Ishikawa (cell line): ENCODE measurements at regions not wholly inside any gene's neighbourhood (a gene's known extent, or its start where the extent isn't known, plus 50 kb on each side); places are given as distances from the start of the nearest gene placed in this dataset.

ENCODE experiments used
- CEBPB ChIP-seq: IDR thresholded peaks from 2 replicates; pipeline ENCODE4 v1.6.1; 2012
- CREB1 ChIP-seq: IDR thresholded peaks from 2 replicates; pipeline ENCODE4 v1.6.1; 2012; ENCODE audit warnings: low read depth
- EGR1 ChIP-seq: IDR thresholded peaks from 2 replicates; pipeline ENCODE4 v1.6.1; 2012
- EP300 ChIP-seq: IDR thresholded peaks from 2 replicates; pipeline ENCODE4 v1.6.1; 2012; ENCODE audit warnings: borderline replicate concordance
- FOXM1 ChIP-seq: IDR thresholded peaks from 2 replicates; pipeline ENCODE4 v1.6.1; 2012; ENCODE audit warnings: low read depth, borderline replicate concordance
- MAX ChIP-seq: IDR thresholded peaks from 2 replicates; pipeline ENCODE4 v1.6.1; 2012
- NFIC ChIP-seq: IDR thresholded peaks from 2 replicates; pipeline ENCODE4 v1.6.1; 2012
- RAD21 ChIP-seq: IDR thresholded peaks from 2 replicates; pipeline ENCODE4 v1.6.1; 2012; ENCODE audit warnings: low read depth
- TAF1 ChIP-seq: IDR thresholded peaks from 2 replicates; pipeline ENCODE4 v1.6.1; 2012; ENCODE audit warnings: low read depth, mild to moderate bottlenecking
- TCF12 ChIP-seq: IDR thresholded peaks from 2 replicates; pipeline ENCODE4 v1.6.1; 2012; ENCODE audit warnings: low read depth
- TEAD4 ChIP-seq: IDR thresholded peaks from 2 replicates; pipeline ENCODE4 v1.6.1; 2012
- USF1 ChIP-seq: IDR thresholded peaks from 2 replicates; pipeline ENCODE4 v1.6.1; 2012
- YY1 ChIP-seq: IDR thresholded peaks from 2 replicates; pipeline ENCODE4 v1.6.1; 2012; ENCODE audit warnings: low read depth
- ZBTB7A ChIP-seq: IDR thresholded peaks from 2 replicates; pipeline ENCODE4 v1.6.1; 2012; ENCODE audit warnings: low read depth
- TF ChIP-seq, protein P1 (sequence below): IDR thresholded peaks from 2 replicates; pipeline ENCODE4 v1.6.1; 2012; ENCODE audit warnings: low read depth, mild to moderate bottlenecking

DNA sequence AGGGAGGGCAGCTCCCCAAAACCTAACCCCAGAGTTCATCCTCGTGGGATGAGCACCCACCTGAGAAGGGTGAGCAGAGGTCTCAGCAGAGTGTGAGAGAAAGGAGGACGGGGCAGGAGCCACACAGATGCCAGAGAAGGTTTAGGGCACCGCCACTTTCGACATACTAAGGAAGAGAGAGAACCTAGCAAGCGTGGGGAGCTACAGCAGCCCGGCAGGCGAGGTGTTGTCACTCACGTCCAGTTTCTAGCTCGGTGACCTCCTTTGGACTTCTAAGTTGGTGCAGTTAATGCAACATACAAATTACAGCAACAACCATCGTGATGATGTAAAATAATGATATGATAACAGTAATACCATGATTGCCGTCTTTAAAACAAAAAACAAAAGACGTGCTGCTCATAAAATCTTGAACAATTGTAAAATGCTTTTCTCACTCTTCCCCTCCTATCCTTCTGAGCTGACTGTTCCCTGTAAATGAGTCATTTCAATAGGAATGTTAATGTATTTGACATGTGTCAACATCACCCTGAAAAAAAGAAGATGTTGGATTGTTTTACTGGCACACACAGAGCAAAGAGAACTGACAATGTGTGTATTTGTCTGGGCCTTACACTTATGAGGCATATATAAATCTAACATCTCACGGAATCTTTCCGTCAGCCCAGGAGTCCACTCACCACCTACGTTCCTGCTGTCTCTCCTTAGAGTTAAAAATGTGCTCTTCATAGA, 158.2 kb upstream of the MAF start:
- TF ChIP-seq, protein P1, sequence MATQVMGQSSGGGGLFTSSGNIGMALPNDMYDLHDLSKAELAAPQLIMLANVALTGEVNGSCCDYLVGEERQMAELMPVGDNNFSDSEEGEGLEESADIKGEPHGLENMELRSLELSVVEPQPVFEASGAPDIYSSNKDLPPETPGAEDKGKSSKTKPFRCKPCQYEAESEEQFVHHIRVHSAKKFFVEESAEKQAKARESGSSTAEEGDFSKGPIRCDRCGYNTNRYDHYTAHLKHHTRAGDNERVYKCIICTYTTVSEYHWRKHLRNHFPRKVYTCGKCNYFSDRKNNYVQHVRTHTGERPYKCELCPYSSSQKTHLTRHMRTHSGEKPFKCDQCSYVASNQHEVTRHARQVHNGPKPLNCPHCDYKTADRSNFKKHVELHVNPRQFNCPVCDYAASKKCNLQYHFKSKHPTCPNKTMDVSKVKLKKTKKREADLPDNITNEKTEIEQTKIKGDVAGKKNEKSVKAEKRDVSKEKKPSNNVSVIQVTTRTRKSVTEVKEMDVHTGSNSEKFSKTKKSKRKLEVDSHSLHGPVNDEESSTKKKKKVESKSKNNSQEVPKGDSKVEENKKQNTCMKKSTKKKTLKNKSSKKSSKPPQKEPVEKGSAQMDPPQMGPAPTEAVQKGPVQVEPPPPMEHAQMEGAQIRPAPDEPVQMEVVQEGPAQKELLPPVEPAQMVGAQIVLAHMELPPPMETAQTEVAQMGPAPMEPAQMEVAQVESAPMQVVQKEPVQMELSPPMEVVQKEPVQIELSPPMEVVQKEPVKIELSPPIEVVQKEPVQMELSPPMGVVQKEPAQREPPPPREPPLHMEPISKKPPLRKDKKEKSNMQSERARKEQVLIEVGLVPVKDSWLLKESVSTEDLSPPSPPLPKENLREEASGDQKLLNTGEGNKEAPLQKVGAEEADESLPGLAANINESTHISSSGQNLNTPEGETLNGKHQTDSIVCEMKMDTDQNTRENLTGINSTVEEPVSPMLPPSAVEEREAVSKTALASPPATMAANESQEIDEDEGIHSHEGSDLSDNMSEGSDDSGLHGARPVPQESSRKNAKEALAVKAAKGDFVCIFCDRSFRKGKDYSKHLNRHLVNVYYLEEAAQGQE = no peak
- TF ChIP-seq YY1 (no peak), EGR1 (no peak), RAD21 (no peak), FOXM1 (no peak), TCF12 (no peak), EP300 (no peak), CREB1 (no peak), USF1 (no peak), ZBTB7A (no peak), TEAD4 (no peak), MAX (no peak), NFIC (no peak), TAF1 (no peak), CEBPB (no peak)

- TF ChIP-seq TCF12 = no peak
- no peak for TF ChIP-seq FOXM1
- no peak for TF ChIP-seq MAX
- TF ChIP-seq ZBTB7A = no peak
- TF ChIP-seq RAD21 = no peak
- no peak for TF ChIP-seq EP300
- no peak for TF ChIP-seq CEBPB
- no peak for TF ChIP-seq YY1
- TF ChIP-seq CREB1 = no peak
Observed at GRCh38 chr16:79757968-79758367, 157.4 kb upstream of the MAF start.

GRCh38 chr16:79757163-79757562, 156.6 kb upstream of the MAF start:
- TF ChIP-seq, protein P1 = no peak
- TF ChIP-seq EGR1 = no peak
- TF ChIP-seq EP300 = no peak
- TF ChIP-seq ZBTB7A = no peak
- TF ChIP-seq NFIC = no peak

DNA sequence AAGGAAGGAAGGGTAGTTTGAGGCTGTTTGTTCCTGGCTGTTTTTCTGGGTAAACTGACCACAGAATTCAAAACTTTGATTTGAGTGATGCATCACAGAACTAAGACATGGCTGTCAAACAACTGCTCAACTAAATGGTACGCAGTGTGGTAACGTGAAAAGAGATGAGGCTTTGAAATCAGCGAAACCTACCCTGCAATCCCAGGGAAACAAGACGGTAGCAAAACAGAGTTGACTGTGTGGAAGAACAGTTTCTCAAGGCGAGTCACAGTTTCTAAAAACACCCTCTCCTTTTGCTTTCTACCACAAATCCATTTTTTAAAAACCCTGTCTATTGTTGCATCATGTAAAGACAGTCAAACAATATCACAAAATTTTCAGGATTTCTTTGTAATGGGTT, 156.0 kb upstream of the MAF start:
- TF ChIP-seq NFIC = no peak
- TF ChIP-seq, protein P1 = no peak
- TF ChIP-seq USF1 = no peak
- no peak for TF ChIP-seq CEBPB
- TF ChIP-seq EP300 = no peak
- no peak for TF ChIP-seq MAX
- no peak for TF ChIP-seq RAD21
- no peak for TF ChIP-seq ZBTB7A
- no peak for TF ChIP-seq TEAD4
- no peak for TF ChIP-seq CREB1

- no peak for TF ChIP-seq EGR1
- no peak for TF ChIP-seq ZBTB7A
- no peak for TF ChIP-seq TEAD4
- no peak for TF ChIP-seq RAD21
- TF ChIP-seq MAX = no peak
- no peak for TF ChIP-seq USF1
- no peak for TF ChIP-seq TCF12
- no peak for TF ChIP-seq NFIC
- TF ChIP-seq FOXM1 = no peak
- TF ChIP-seq TAF1 = no peak
Observed at GRCh38 chr16:79754501-79754900, 154.0 kb upstream of the MAF start.
